Peyer's patch (tissue), 4 donors: ENCODE measurements at regions not wholly inside any gene's neighbourhood (a gene's known extent, or its start where the extent isn't known, plus 50 kb on each side); places are given as distances from the start of the nearest gene placed in this dataset.
"Not testable (repeated sequence)": the region's sequence is repeated elsewhere in the genome, so short reads cannot be mapped to it uniquely, and the experiment has no call there.

Source experiments
- DNase-seq, 3 donors: peaks; one replicate each; pipeline ENCODE4 v3.0.0-alpha.2; 2017 to 2019
- H3K27ac ChIP-seq, 4 donors: fragments of 200-600 bp; sonication (generic); one replicate each; pipeline ENCODE4 v1.5.1; 2016 to 2019
- H3K27me3 ChIP-seq, 2 donors: fragments of 200-600 bp; sonication (generic); one replicate each; pipeline ENCODE4 v1.5.1; 2019
- H3K36me3 ChIP-seq, 3 donors: fragments of 200-600 bp; sonication (generic); one replicate each; pipeline ENCODE4 v1.5.1; 2016 to 2019
- H3K4me1 ChIP-seq, 4 donors: fragments of 200-600 bp; sonication (generic); one replicate each; pipeline ENCODE4 v1.5.1; 2016 to 2019
- H3K4me3 ChIP-seq, 4 donors: fragments of 200-600 bp; sonication (generic); 1 replicate in 3 of 4; 2 replicates in 1 of 4; pipeline ENCODE4 v1.5.1; 2016 to 2019; ENCODE audit warnings: mild to moderate bottlenecking in 1 of 4
- H3K9me3 ChIP-seq, 4 donors: fragments of 200-600 bp; sonication (generic); one replicate each; pipeline ENCODE4 v1.5.1; 2016 to 2019; ENCODE audit warnings: mild to moderate bottlenecking in 1 of 4
- CTCF ChIP-seq, 6 experiments: fragments of 450-650 bp in 4 of 6; fragments of 200-600 bp in 2 of 6; sonication (generic) in 1 of 6; IDR thresholded peaks; one replicate each; pipeline ENCODE4 v1.5.1; 2017 to 2019; ENCODE audit warnings: antibody characterized with exemption in 6 of 6, mild to moderate bottlenecking in 3 of 6, moderate library complexity in 1 of 6
- POLR2A ChIP-seq, 2 donors: fragments of 450-650 bp; IDR thresholded peaks; one replicate each; pipeline ENCODE4 v1.5.1; 2017; ENCODE audit warnings: antibody characterized with exemption in 2 of 2, mild to moderate bottlenecking in 2 of 2, moderate library complexity in 2 of 2

- no peak for TF ChIP-seq POLR2A (IDR thresholded peaks at IDR 0.05)
- no peak for TF ChIP-seq CTCF (IDR thresholded peaks at IDR 0.05)
- DNase-seq: no peak
- H3K4me3 ChIP-seq: no peak overlapping the region
Observed at GRCh38 chr10:84634636-84635035, 306.2 kb downstream of the CCSER2 start.

GRCh38 chr10:84650628-84651027 is 322.2 kb downstream of the CCSER2 start:
- H3K27me3 ChIP-seq, H3K4me1 ChIP-seq, H3K9me3 ChIP-seq, H3K36me3 ChIP-seq, H3K4me3 ChIP-seq, DNase-seq, H3K27ac ChIP-seq: not testable (repeated sequence)

More at GRCh38 chr10:84634636-84635035, 306.2 kb downstream of the CCSER2 start:
- Histone ChIP-seq H3K27ac (no peak overlapping the region), H3K27me3 (no peaks in the 10 kb centered on the region), H3K36me3 (no peaks in the 10 kb centered on the region), H3K4me1 (no peaks in the 10 kb centered on the region), H3K9me3 (no peaks in the 10 kb centered on the region)

DNA sequence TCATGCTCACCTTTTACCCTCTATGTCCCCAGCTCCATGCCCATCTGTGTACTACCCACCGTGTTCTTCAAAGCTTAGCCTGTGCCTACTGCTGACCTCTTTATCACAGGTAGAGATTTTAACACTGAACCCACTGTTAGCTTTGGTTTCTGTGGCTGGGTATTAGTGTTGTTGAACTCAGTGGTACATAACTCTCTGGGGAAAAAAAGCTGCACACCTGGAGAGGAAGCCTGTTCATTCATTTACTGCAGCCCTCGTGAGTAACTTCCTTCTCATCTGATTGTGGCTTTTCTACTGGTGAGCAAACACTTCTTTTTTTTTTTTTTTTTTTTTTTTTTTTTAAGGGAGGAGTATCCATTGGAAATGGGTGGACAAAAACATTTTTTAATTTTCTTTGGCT is 326.3 kb downstream of the CCSER2 start:
- H3K27ac ChIP-seq: no peak overlapping the region
- H3K36me3 ChIP-seq: no peaks in the 10 kb centered on the region
- no peak overlapping the region for H3K4me3 ChIP-seq
- TF ChIP-seq POLR2A (IDR thresholded peaks at IDR 0.05) (no peak), CTCF (IDR thresholded peaks at IDR 0.05) (no peak)
- DNase-seq: no peak
- H3K9me3 ChIP-seq: no peaks in the 10 kb centered on the region
- no peaks in the 10 kb centered on the region for H3K27me3 ChIP-seq
- no peaks in the 10 kb centered on the region for H3K4me1 ChIP-seq

DNA sequence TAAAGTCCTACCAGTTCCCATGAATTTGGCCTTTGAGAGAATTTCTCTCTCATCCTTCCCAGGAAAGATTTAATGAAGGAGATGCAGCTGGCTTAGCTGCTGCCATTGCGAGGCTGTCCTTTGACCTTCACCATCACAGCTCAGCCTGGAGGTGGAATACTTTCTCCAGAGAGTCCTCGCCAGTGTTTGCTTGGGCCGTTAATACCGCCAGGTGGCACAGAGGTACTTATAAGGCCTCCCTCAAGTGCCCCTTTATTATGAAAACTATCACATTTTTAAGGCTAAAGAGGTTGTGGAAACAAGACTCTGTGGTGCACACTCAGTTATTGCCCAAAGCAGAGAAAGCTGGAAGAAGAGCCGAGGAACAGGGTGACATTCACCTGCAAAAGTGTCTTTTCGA is 330.6 kb downstream of the CCSER2 start:
- Histone ChIP-seq H3K27me3 (no peaks in the 10 kb centered on the region), H3K36me3 (no peaks in the 10 kb centered on the region), H3K9me3 (no peaks in the 10 kb centered on the region), H3K4me3 (no peak overlapping the region), H3K4me1 (no peaks in the 10 kb centered on the region), H3K27ac (no peak overlapping the region)
- DNase-seq: no peak
- TF ChIP-seq CTCF (IDR thresholded peaks at IDR 0.05) (no peak), POLR2A (IDR thresholded peaks at IDR 0.05) (no peak)

DNA sequence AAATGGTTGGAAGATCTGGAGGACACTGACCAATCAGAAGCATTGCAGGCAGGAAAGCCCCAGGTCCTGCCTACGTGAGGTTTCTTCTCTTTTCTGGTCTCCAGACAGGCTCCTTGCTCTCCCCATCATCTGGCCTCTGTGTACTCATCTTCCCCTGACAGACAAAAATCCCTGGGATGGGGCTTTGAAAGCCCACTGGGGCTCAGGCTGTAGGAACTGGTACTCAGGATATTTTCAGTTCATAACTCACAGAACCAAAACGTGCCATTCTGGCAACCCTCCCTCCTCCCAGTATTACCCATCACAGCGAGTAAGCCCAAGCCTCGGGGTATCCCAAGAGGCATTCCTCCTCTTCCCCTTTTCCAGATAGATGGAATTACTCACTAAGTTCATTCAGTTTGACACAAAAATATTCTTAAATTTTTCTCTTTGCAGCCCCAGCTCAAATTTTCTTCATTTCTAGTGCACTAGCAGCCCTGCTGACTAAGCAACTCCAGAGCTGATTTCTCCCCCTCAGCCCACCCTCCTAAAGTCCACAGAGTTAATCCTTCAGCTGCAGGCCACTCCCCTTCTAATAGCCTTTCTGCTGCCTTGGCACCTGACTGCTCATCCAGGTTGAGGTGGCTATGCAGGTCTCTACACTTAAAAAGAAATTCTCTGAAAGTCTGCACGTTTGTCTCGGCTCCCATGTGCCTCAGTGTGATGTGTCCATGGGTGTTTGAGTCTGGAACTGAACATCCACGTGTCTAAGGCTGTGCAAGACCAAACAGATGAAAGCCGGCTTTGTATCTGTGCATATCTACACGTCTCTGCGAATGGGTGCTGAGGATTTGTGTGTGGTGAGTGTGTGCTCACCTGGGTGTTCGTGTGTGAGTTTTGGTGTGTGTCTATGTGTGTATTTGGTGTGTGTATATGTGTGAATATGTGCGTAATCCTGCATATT is 331.4 kb downstream of the CCSER2 start:
- H3K27me3 ChIP-seq: no peaks in the 10 kb centered on the region
- H3K9me3 ChIP-seq: no peaks in the 10 kb centered on the region
- TF ChIP-seq POLR2A (IDR thresholded peaks at IDR 0.05) (no peak), CTCF (IDR thresholded peaks at IDR 0.05) (no peak)
- no peak overlapping the region for H3K27ac ChIP-seq
- H3K4me3 ChIP-seq: no peak overlapping the region
- H3K4me1 ChIP-seq: no peaks in the 10 kb centered on the region
- no peak for DNase-seq
- no peaks in the 10 kb centered on the region for H3K36me3 ChIP-seq

GRCh38 chr10:84660450-84661159 is 332.2 kb downstream of the CCSER2 start:
- no peak for DNase-seq
- H3K27ac ChIP-seq: no peak overlapping the region
- no peaks in the 10 kb centered on the region for H3K9me3 ChIP-seq
- no peak overlapping the region for H3K4me3 ChIP-seq
- H3K4me1 ChIP-seq: no peaks in the 10 kb centered on the region
- H3K36me3 ChIP-seq: no peaks in the 10 kb centered on the region
- no peak for TF ChIP-seq CTCF (IDR thresholded peaks at IDR 0.05)
- no peak for TF ChIP-seq POLR2A (IDR thresholded peaks at IDR 0.05)
- H3K27me3 ChIP-seq: no peaks in the 10 kb centered on the region
